ENCODE measurements at regions not wholly inside any gene's neighbourhood (a gene's known extent, or its start where the extent isn't known, plus 50 kb on each side); places are given as distances from the start of the nearest gene placed in this dataset.

GRCh38 chr11:44398266-44399030 lies 88.5 kb upstream of the ALX4 start:
- TF ChIP-seq CTCF (IDR thresholded peaks at IDR 0.05) (no peak), POLR2A (IDR thresholded peaks at IDR 0.05) (no peak)
